ENCODE measurements at regions not wholly inside any gene's neighbourhood (a gene's known extent, or its start where the extent isn't known, plus 50 kb on each side); places are given as distances from the start of the nearest gene placed in this dataset.

- intact Hi-C loops (cut with micrococcal nuclease) = no loop called here
- no peaks in the 10 kb centered on the region for H3K9me3 Mint-ChIP-seq
- H3K4me3 Mint-ChIP-seq = no peak overlapping the region
- no peak for TF ChIP-seq CTCF (IDR thresholded peaks at IDR 0.05)
- peaks cover 99% of the 10 kb centered on the region for H3K4me1 Mint-ChIP-seq
- ATAC-seq (ENCODE audit: low read depth) = no peak
- H3K27ac Mint-ChIP-seq = peak overlapping the region; percentile 6
- ChIA-PET CTCF (interaction anchor here (1.1 to 1.3 kb wide), 2 partner anchors 12 to 23 kb away, joined by 3 read pairs; no protein-coding TSS in a partner anchor), POLR2A (interaction anchor here (0.6 to 1.0 kb wide), 3 partner anchors 11 to 127 kb away, joined by 3 read pairs; partner anchors contain the start of gene CMTR1)
- no peaks in the 10 kb centered on the region for H3K27me3 Mint-ChIP-seq
- no peak for DNase-seq
- H3K36me3 Mint-ChIP-seq (ENCODE audit: low read depth) = no peaks in the 10 kb centered on the region
Measured at GRCh38 chr6:37559501-37559900, 59.8 kb upstream of the CCDC167 start.

- Mint-ChIP-seq H3K36me3 (ENCODE audit: low read depth) (no peaks in the 10 kb centered on the region), H3K27me3 (no peaks in the 10 kb centered on the region), H3K4me3 (no peak overlapping the region), H3K4me1 (peaks cover 100% of the 10 kb centered on the region), H3K27ac (peak overlapping the region; percentile 6), H3K9me3 (no peaks in the 10 kb centered on the region)
- ChIA-PET CTCF (interaction anchor here (0.8 to 1.1 kb wide), 2 partner anchors 22 to 23 kb away, joined by 3 read pairs; no protein-coding TSS in a partner anchor), POLR2A (no interaction called here)
- intact Hi-C loops (cut with micrococcal nuclease) = no loop called here
- no peak for DNase-seq
- ATAC-seq (ENCODE audit: low read depth) = no peak
- no peak for TF ChIP-seq CTCF (IDR thresholded peaks at IDR 0.05)
Measured at GRCh38 chr6:37559050-37559449, 59.4 kb upstream of the CCDC167 start.

GRCh38 chr6:37558646-37559045 is 59.0 kb upstream of the CCDC167 start:
- no peaks in the 10 kb centered on the region for H3K9me3 Mint-ChIP-seq
- H3K27me3 Mint-ChIP-seq = no peaks in the 10 kb centered on the region
- no peaks in the 10 kb centered on the region for H3K36me3 Mint-ChIP-seq (ENCODE audit: low read depth)
- intact Hi-C loops (cut with micrococcal nuclease) = no loop called here
- ATAC-seq (ENCODE audit: low read depth) (no peak), DNase-seq (no peak)
- POLR2A ChIA-PET = interaction anchor here (0.6 kb wide), 1 partner anchor 125 kb away, joined by 3 read pairs; no protein-coding TSS in a partner anchor
- H3K4me1 Mint-ChIP-seq = peaks cover 100% of the 10 kb centered on the region
- TF ChIP-seq CTCF (IDR thresholded peaks at IDR 0.05) = no peak
- CTCF ChIA-PET = interaction anchor here (0.8 to 1.2 kb wide), 3 partner anchors 21 to 74 kb away, joined by 3 read pairs; no protein-coding TSS in a partner anchor
- H3K4me3 Mint-ChIP-seq = peak overlapping the region; percentile 52
- H3K27ac Mint-ChIP-seq = peak overlapping the region; percentile 77

GRCh38 chr6:37558168-37558567 is 58.5 kb upstream of the CCDC167 start:
- H3K36me3 Mint-ChIP-seq (ENCODE audit: low read depth) = no peaks in the 10 kb centered on the region
- ChIA-PET CTCF (interaction anchor here (0.8 to 1.2 kb wide), 2 partner anchors 21 to 73 kb away, joined by 3 read pairs; no protein-coding TSS in a partner anchor), POLR2A (interaction anchor here (0.6 to 1.9 kb wide), 2 partner anchors 22 to 124 kb away, joined by 3 to 6 read pairs; no protein-coding TSS in a partner anchor)
- no peak for TF ChIP-seq CTCF (IDR thresholded peaks at IDR 0.05)
- H3K27me3 Mint-ChIP-seq = no peaks in the 10 kb centered on the region
- intact Hi-C loops (cut with micrococcal nuclease) = no loop called here
- ATAC-seq (ENCODE audit: low read depth) (no peak), DNase-seq (no peak)
- H3K9me3 Mint-ChIP-seq = no peaks in the 10 kb centered on the region
- H3K27ac Mint-ChIP-seq = peak overlapping the region; percentile 77
- H3K4me3 Mint-ChIP-seq = peak overlapping the region; percentile 52
- peaks cover 100% of the 10 kb centered on the region for H3K4me1 Mint-ChIP-seq

GRCh38 chr6:37557645-37558114 is 58.0 kb upstream of the CCDC167 start:
- H3K27me3 Mint-ChIP-seq = no peaks in the 10 kb centered on the region
- peak overlapping the region; percentile 52 for H3K4me3 Mint-ChIP-seq
- DNase-seq (no peak), ATAC-seq (ENCODE audit: low read depth) (no peak)
- peaks cover 99% of the 10 kb centered on the region for H3K4me1 Mint-ChIP-seq
- H3K9me3 Mint-ChIP-seq = no peaks in the 10 kb centered on the region
- H3K27ac Mint-ChIP-seq = peak overlapping the region; percentile 77
- TF ChIP-seq CTCF (IDR thresholded peaks at IDR 0.05) = no peak
- intact Hi-C loops (cut with micrococcal nuclease) = no loop called here
- ChIA-PET CTCF (interaction anchor here (1.2 kb wide), 1 partner anchor 73 kb away, joined by 3 read pairs; no protein-coding TSS in a partner anchor), POLR2A (interaction anchor here (1.1 to 1.9 kb wide), 2 partner anchors 8 to 22 kb away, joined by 3 to 6 read pairs; no protein-coding TSS in a partner anchor)
- no peaks in the 10 kb centered on the region for H3K36me3 Mint-ChIP-seq (ENCODE audit: low read depth)

Measured in activated B cell treated with CpG ODN at 0.5 μM for 24 hours (primary cell).